ENCODE measurements at regions not wholly inside any gene's neighbourhood (a gene's known extent, or its start where the extent isn't known, plus 50 kb on each side); places are given as distances from the start of the nearest gene placed in this dataset.
"Not testable (repeated sequence)": the region's sequence is repeated elsewhere in the genome, so short reads cannot be mapped to it uniquely, and the experiment has no call there.

DNA sequence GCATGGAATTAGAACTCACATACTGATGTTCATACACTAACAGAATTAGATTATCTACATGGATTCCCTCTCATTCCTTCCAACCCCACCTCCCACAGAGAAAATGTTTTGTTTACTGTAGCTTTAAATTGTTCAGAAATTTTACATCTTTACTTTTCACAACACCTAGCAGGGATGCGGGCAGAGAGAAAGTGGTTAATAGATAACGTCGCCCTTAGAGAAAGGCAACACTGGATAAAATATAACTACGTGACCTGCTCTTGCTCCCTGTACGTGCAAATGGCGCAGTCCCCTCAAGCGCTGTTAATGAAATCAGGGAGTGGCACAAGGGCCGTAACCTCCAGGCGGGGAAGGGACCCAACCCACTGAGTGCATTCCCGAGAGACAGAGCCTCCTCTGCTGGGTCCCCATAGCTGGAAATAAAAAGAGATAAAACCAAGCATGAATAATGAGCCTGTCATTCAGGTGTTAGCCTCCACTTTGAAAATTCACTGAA, 125.3 kb upstream of the DAPK1 start:
- Histone ChIP-seq H3K4me1 (no peaks in the 10 kb centered on the region), H3K27me3 (peaks cover 0 to 24% (median 0%) of the 10 kb centered on the region in 9 donors), H3K36me3 (no peaks in the 10 kb centered on the region), H3K27ac (no peak overlapping the region), H3K4me3 (no peak overlapping the region), H3K9me3 (peaks cover 0 to 10% (median 0%) of the 10 kb centered on the region in 12 donors)
- TF ChIP-seq, protein P1, sequence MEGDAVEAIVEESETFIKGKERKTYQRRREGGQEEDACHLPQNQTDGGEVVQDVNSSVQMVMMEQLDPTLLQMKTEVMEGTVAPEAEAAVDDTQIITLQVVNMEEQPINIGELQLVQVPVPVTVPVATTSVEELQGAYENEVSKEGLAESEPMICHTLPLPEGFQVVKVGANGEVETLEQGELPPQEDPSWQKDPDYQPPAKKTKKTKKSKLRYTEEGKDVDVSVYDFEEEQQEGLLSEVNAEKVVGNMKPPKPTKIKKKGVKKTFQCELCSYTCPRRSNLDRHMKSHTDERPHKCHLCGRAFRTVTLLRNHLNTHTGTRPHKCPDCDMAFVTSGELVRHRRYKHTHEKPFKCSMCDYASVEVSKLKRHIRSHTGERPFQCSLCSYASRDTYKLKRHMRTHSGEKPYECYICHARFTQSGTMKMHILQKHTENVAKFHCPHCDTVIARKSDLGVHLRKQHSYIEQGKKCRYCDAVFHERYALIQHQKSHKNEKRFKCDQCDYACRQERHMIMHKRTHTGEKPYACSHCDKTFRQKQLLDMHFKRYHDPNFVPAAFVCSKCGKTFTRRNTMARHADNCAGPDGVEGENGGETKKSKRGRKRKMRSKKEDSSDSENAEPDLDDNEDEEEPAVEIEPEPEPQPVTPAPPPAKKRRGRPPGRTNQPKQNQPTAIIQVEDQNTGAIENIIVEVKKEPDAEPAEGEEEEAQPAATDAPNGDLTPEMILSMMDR (IDR thresholded peaks at IDR 0.05), result no peak
- TF ChIP-seq POLR2A (IDR thresholded peaks at IDR 0.05), result no peak
- no peak for DNase-seq
- intact Hi-C loops (cut with DNase I), result no loop called here
- no peak for ATAC-seq
- WGBS, 4 donors, result 56 to 66% (median 59%) methylated on average over 10 of the region's 10 CpGs

DNA sequence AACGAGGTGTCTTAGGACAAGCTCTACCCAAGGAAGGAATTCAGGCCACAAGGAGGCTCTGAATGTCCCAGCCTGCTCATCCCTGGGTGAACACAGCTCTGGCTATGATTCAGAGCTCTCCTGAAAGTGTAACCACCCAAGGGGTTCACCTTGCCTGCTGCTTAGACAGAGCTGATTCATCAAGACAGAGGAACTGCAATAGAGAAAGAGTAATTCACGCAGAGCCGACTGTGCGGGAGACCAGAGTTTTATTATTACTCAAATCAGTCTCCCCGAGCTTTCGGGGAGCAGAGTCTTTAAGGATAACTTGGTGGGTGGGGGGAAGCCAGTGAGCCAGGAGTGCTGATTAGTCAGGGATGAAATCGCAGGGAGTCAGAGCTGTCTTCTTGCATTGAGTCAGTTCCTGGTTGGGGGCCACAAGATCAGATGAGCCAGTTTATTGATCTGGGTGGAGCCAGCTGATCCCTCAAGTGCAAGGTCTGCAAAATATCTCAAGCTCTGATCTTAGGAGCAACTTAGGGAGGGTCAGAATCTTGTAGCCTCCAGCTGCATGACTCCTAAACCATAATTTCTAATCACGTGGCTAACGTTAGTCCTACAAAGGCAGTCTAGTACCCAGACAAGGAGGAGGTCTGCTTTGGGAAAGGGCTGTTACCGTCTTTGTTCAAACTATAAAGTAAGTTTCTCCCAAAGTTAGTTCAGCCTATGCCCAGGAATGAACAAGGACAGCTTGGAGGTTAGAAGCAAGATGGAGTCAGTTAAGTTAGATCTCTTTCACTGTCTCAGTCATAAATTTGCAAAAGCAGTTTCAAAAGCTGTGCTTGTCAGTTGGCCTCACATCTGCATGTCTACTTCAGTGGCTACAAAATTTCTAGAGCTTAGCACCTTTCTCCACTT, 123.4 kb upstream of the DAPK1 start:
- H3K27ac ChIP-seq; ATAC-seq; H3K36me3 ChIP-seq; intact Hi-C loops (cut with DNase I); H3K4me3 ChIP-seq; DNase-seq; H3K4me1 ChIP-seq; H3K9me3 ChIP-seq: not testable (repeated sequence)
- H3K27me3 ChIP-seq, result peaks cover 0 to 24% (median 0%) of the 10 kb centered on the region in 9 donors
- WGBS, 4 donors, result 72 to 85% (median 78%) methylated on average over 10 of the region's 10 CpGs

DNA sequence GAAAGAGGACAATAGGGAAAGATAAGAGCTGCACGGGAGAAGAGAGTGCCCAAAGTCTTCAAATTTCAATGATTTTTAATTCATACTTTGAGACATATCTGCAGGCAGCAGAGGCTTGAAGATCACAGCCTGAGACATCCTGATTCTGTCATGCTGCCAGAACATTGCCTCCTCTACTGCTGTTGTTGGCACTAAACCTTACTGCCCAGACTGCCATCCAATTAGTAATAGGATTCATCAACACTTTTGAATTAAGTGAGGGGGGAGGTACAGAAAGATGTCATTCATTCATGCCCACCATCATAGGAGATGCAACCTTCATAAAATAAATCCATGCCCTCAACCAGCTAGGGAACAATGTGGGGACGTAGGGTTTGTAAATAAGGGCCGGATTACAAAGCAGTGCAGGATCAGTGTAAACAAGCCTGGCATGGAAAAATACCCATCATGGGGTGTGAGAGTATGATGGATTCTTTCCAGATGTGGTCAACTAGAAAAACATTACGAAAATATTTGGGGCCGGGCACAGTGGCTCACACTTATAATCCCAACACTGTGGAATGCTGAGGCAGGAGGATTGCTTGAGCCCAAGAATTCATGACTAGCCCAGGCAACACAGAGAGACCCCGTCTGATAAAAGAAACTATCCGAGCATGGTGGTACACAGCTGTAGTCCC, 122.1 kb upstream of the DAPK1 start:
- no peak for ATAC-seq
- Histone ChIP-seq H3K27me3 (peaks cover 0 to 24% (median 0%) of the 10 kb centered on the region in 9 donors), H3K36me3 (no peaks in the 10 kb centered on the region), H3K9me3 (no peaks in the 10 kb centered on the region), H3K27ac (no peak overlapping the region), H3K4me1 (no peaks in the 10 kb centered on the region), H3K4me3 (no peak overlapping the region)
- WGBS, 4 donors, result 66 to 87% (median 69%) methylated on average over 6 to 7 of the region's 7 CpGs
- TF ChIP-seq POLR2A (IDR thresholded peaks at IDR 0.05), result no peak
- TF ChIP-seq, protein P1 (IDR thresholded peaks at IDR 0.05), result no peak
- DNase-seq, result no peak
- intact Hi-C loops (cut with DNase I), result no loop called here

DNA sequence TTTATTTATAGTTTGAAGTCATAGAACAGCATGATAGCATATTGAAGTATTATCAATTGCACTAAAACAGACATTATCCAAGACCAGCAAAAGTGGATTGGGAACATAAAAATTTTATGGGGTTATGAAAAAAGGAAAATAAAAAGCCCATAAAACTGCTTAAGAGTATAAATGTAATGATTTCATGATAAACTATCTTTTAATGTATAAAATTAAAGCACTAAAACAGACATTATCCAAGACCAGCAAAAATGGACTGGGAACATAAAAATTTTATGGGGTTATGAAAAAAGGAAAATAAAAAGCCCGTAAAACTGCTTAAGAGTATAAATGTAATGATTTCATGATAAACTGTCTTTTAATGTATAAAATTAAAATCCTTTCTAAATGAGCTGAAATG, 119.0 kb upstream of the DAPK1 start:
- Histone ChIP-seq H3K36me3 (no peaks in the 10 kb centered on the region), H3K27me3 (no peaks in the 10 kb centered on the region), H3K4me1 (peaks cover 0 to 9% (median 0%) of the 10 kb centered on the region in 12 donors), H3K9me3 (no peaks in the 10 kb centered on the region), H3K4me3 (no peak overlapping the region), H3K27ac (no peak overlapping the region)
- no peak for TF ChIP-seq POLR2A (IDR thresholded peaks at IDR 0.05)
- TF ChIP-seq, protein P1 (IDR thresholded peaks at IDR 0.05), result no peak
- ATAC-seq (no peak), DNase-seq (no peak)
- intact Hi-C loops (cut with DNase I), result no loop called here
- 83 to 97% (median 91%) methylated on average over 1 of the region's 1 CpG for WGBS, 4 donors

All from heart left ventricle (tissue), 16 donors.